H1 (cell line): ENCODE measurements at regions not wholly inside any gene's neighbourhood (a gene's known extent, or its start where the extent isn't known, plus 50 kb on each side); places are given as distances from the start of the nearest gene placed in this dataset.

Experiments used
- CTCF ChIA-PET: fragments of 300-600 bp; sonication (Branson Sonifier 250); formaldehyde crosslinking; loops from one replicate; lab custom pipeline; 2021; ENCODE audit not compliant: partially characterized antibody; lab: Charles Lee
- POLR2A ChIA-PET: fragments of 300-600 bp; sonication (Branson Sonifier 250); formaldehyde crosslinking; loops from one replicate; lab custom pipeline; 2021; ENCODE audit warnings: inconsistent platforms; ENCODE audit not compliant: partially characterized antibody; lab: Charles Lee
- DNase-seq, 2 experiments: peaks; one replicate each; pipeline versions ENCODE4 v3.0.0 to v3.0.0-alpha.2; 2010 to 2022; ENCODE audit warnings: low spot score in 2 of 2, low read depth in 1 of 2, mixed read lengths in 1 of 2
- FAIRE-seq: peaks from 2 replicates; lab custom pipeline; 2011; peaks lifted over from hg19 to GRCh38; lab: Jason Lieb, UNC
- H2AFZ ChIP-seq: 2 replicates; pipeline ENCODE4 v1.8.1; 2012; ENCODE audit warnings: low read length, inconsistent platforms
- H2AK5ac ChIP-seq: 2 replicates; pipeline ENCODE4 v1.6.1; 2013; ENCODE audit warnings: low read depth, low read length
- H2BK120ac ChIP-seq: replicated peaks from 2 replicates; pipeline ENCODE3; 2013; ENCODE audit warnings: low read depth, low read length, inconsistent platforms
- H2BK12ac ChIP-seq: 2 replicates; pipeline ENCODE4 v1.6.1; 2013; ENCODE audit warnings: low read depth, low read length
- H2BK15ac ChIP-seq: 2 replicates; pipeline ENCODE4 v1.6.1; 2013; ENCODE audit warnings: low read length
- H2BK20ac ChIP-seq: 2 replicates; pipeline ENCODE4 v1.6.1; 2013; ENCODE audit warnings: low read length
- H2BK5ac ChIP-seq: 2 replicates; pipeline ENCODE4 v1.6.1; 2013; ENCODE audit warnings: low read depth, low read length
- H3K14ac ChIP-seq: 2 replicates; pipeline ENCODE4 v1.6.1; 2013; ENCODE audit warnings: inconsistent platforms; ENCODE audit not compliant: insufficient read length
- H3K18ac ChIP-seq: 2 replicates; pipeline ENCODE4 v1.6.1; 2013; ENCODE audit warnings: low read length; ENCODE audit errors: extremely low read depth
- H3K23ac ChIP-seq: 2 replicates; pipeline ENCODE4 v1.6.1; 2013; ENCODE audit warnings: inconsistent platforms; ENCODE audit not compliant: insufficient read length
- H3K23me2 ChIP-seq: 2 replicates; pipeline ENCODE4 v1.6.1; 2013; ENCODE audit warnings: low read depth, low read length
- H3K27ac ChIP-seq: 2 replicates; pipeline ENCODE4 v1.6.1; 2011; ENCODE audit warnings: low read depth, low read length, inconsistent platforms
- H3K27me3 ChIP-seq, 4 experiments: replicated peaks in 1 of 4; 1 replicate in 1 of 4; 2 replicates in 3 of 4; pipeline versions ENCODE4 v1.6.1 to v1.8.1; 2011 to 2013; ENCODE audit warnings: low read length in 3 of 4, mild to moderate bottlenecking in 3 of 4, inconsistent platforms in 2 of 4, mixed read lengths in 2 of 4, moderate library complexity in 1 of 4; ENCODE audit not compliant: control insufficient read depth in 3 of 4, insufficient read depth in 3 of 4; ENCODE audit errors: extremely low read depth in 1 of 4
- H3K36me3 ChIP-seq, 4 experiments: 2 replicates each; pipeline versions ENCODE4 v1.6.1 to v1.8.1; 2011 to 2013; ENCODE audit warnings: mild to moderate bottlenecking in 4 of 4, low read length in 3 of 4, moderate library complexity in 2 of 4, control low read depth in 1 of 4, inconsistent platforms in 1 of 4; ENCODE audit not compliant: insufficient read depth in 4 of 4, control insufficient read depth in 2 of 4
- H3K4ac ChIP-seq: replicated peaks from 2 replicates; pipeline ENCODE3; 2013; ENCODE audit warnings: low read length, low read depth, mixed read lengths, inconsistent platforms; ENCODE audit not compliant: insufficient read length
- H3K4me1 ChIP-seq, 4 experiments: replicated peaks in 1 of 4; 1 replicate in 1 of 4; 2 replicates in 3 of 4; pipeline versions ENCODE4 v1.6.1 to v1.8.1; 2011 to 2013; ENCODE audit warnings: low read length in 3 of 4, inconsistent platforms in 2 of 4, mixed read lengths in 1 of 4; ENCODE audit not compliant: insufficient read depth in 4 of 4, control insufficient read depth in 3 of 4
- H3K4me2 ChIP-seq, 2 experiments: 2 replicates each; pipeline versions ENCODE4 v1.6.1 to v1.8.1; 2011 to 2013; ENCODE audit warnings: low read depth in 2 of 2, low read length in 2 of 2, control low read depth in 1 of 2, inconsistent platforms in 1 of 2, mild to moderate bottlenecking in 1 of 2; ENCODE audit not compliant: insufficient read depth in 1 of 2
- H3K4me3 ChIP-seq, 4 experiments: fragments of 200-600, 300-600 bp in 1 of 4; sonication (generic), shearing (Covaris generic), sonication (Bioruptor Twin) in 1 of 4; 2 replicates each; pipeline versions ENCODE4 v1.5.1 to v1.8.1; 2011 to 2016; ENCODE audit warnings: low read length in 4 of 4, low read depth in 3 of 4, control low read depth in 2 of 4, inconsistent platforms in 2 of 4, mild to moderate bottlenecking in 2 of 4, mixed read lengths in 1 of 4, moderate library complexity in 1 of 4; ENCODE audit not compliant: insufficient read depth in 2 of 4; ENCODE audit errors: extremely low read depth in 1 of 4
- H3K56ac ChIP-seq: replicated peaks from 2 replicates; pipeline ENCODE3; 2013; ENCODE audit warnings: low read depth, mild to moderate bottlenecking, mixed read lengths, low read length, inconsistent platforms; ENCODE audit not compliant: insufficient read length
- H3K79me1 ChIP-seq: 2 replicates; pipeline ENCODE4 v1.6.1; 2013; ENCODE audit warnings: low read depth, low read length, control low read depth
- H3K79me2 ChIP-seq, 2 experiments: 2 replicates each; pipeline versions ENCODE4 v1.6.1 to v1.8.1; 2012 to 2013; ENCODE audit warnings: low read length in 2 of 2, mild to moderate bottlenecking in 2 of 2, inconsistent platforms in 1 of 2; ENCODE audit not compliant: insufficient read depth in 2 of 2, control insufficient read depth in 1 of 2
- H3K9ac ChIP-seq, 4 experiments: replicated peaks in 1 of 4; 1 replicate in 1 of 4; 2 replicates in 3 of 4; pipeline versions ENCODE4 v1.6.1 to v1.8.1; 2011 to 2013; ENCODE audit warnings: low read depth in 3 of 4, low read length in 3 of 4, control low read depth in 2 of 4, mild to moderate bottlenecking in 2 of 4, moderate library complexity in 2 of 4, inconsistent platforms in 1 of 4; ENCODE audit errors: extremely low read depth in 1 of 4
- H3K9me3 ChIP-seq, 2 experiments: 2 replicates each; pipeline versions ENCODE4 v1.6.1 to v1.8.1; 2012 to 2013; ENCODE audit warnings: mild to moderate bottlenecking in 2 of 2, moderate library complexity in 2 of 2, control low read depth in 1 of 2, inconsistent platforms in 1 of 2, low read depth in 1 of 2, low read length in 1 of 2, mixed read lengths in 1 of 2; ENCODE audit not compliant: insufficient read depth in 2 of 2
- H4K20me1 ChIP-seq, 2 experiments: replicated peaks in 1 of 2; 2 replicates each; pipeline versions ENCODE3 to v1.8.1; 2011 to 2013; ENCODE audit warnings: inconsistent platforms in 2 of 2, low read length in 2 of 2, mild to moderate bottlenecking in 1 of 2; ENCODE audit not compliant: insufficient read depth in 2 of 2, control insufficient read depth in 1 of 2
- H4K5ac ChIP-seq: 2 replicates; pipeline ENCODE4 v1.6.1; 2013; ENCODE audit warnings: low read length, low read depth, mixed read lengths, inconsistent platforms; ENCODE audit not compliant: insufficient read length
- H4K8ac ChIP-seq: 2 replicates; pipeline ENCODE4 v1.8.0; 2013; ENCODE audit warnings: mild to moderate bottlenecking, moderate library complexity, low read length, inconsistent platforms; ENCODE audit not compliant: insufficient read depth; ENCODE audit errors: extremely low read depth
- H4K91ac ChIP-seq: replicated peaks from 2 replicates; pipeline ENCODE3; 2013; ENCODE audit warnings: low read length, mixed read lengths, inconsistent platforms; ENCODE audit not compliant: insufficient read length
- ASH2L ChIP-seq: fragments of 200-600, 300-600 bp; sonication (generic); IDR thresholded peaks from one replicate; pipeline ENCODE4 v1.7.1; 2017; ENCODE audit warnings: low read length
- ATF3 ChIP-seq: IDR thresholded peaks from 2 replicates; pipeline ENCODE4 v1.6.1; 2011; ENCODE audit warnings: low read depth, mild to moderate bottlenecking, low read length; ENCODE audit not compliant: insufficient read depth
- CBX5 ChIP-seq: fragments of 300-800, 300-1000 bp; sonication (generic); IDR thresholded peaks from 2 replicates; pipeline ENCODE4 v1.7.1; 2016; ENCODE audit warnings: antibody characterized with exemption, low read length, low read depth
- EGR1 ChIP-seq: IDR thresholded peaks from 2 replicates; pipeline ENCODE4 v1.6.1; 2011; ENCODE audit warnings: low read depth, low read length, borderline replicate concordance
- HDAC2 ChIP-seq, 2 experiments: fragments of 300-600 bp in 1 of 2; sonication (generic) in 1 of 2; IDR thresholded peaks; 2 replicates each; pipeline ENCODE4 v1.6.1; 2011 to 2012; ENCODE audit warnings: low read depth in 2 of 2, low read length in 2 of 2, mild to moderate bottlenecking in 2 of 2, moderate library complexity in 2 of 2, borderline replicate concordance in 1 of 2, inconsistent platforms in 1 of 2
- KDM4A ChIP-seq: IDR thresholded peaks from one replicate; pipeline ENCODE4 v1.7.1; 2012; ENCODE audit warnings: low read depth, mild to moderate bottlenecking, moderate library complexity, low read length, inconsistent platforms; ENCODE audit not compliant: severe bottlenecking
- MAX ChIP-seq: IDR thresholded peaks from 2 replicates; pipeline ENCODE4 v1.6.1; 2012; ENCODE audit warnings: inconsistent platforms
- PHF8 ChIP-seq: fragments of 200-600 bp; sonication (generic); conservative IDR thresholded peaks from 2 replicates; pipeline ENCODE4 v1.7.1; 2012; ENCODE audit warnings: low read depth, mild to moderate bottlenecking, inconsistent platforms, low read length, moderate library complexity
- POLR2AphosphoS5 ChIP-seq: IDR thresholded peaks from 2 replicates; pipeline ENCODE4 v1.6.1; 2011; ENCODE audit warnings: low read depth, low read length
- RXRA ChIP-seq: IDR thresholded peaks from 2 replicates; pipeline ENCODE4 v1.6.1; 2011; ENCODE audit warnings: low read depth, mild to moderate bottlenecking, low read length, moderate library complexity; ENCODE audit not compliant: insufficient read depth
- WGBS, 2 experiments: shearing (Covaris generic) in 1 of 2; methylation state at CpG; one replicate each; pipeline versions ENCODE4 v1.1.6 to v1.1.7; 2013 to 2015; ENCODE audit warnings: low lambda C conversion rate in 2 of 2, mixed read lengths in 2 of 2, inconsistent platforms in 1 of 2, low coverage in 1 of 2, missing lambda C conversion rate in 1 of 2; ENCODE audit not compliant: insufficient replicate concordance in 2 of 2, insufficient coverage in 1 of 2, insufficient read length in 1 of 2; ENCODE audit errors: extremely low coverage in 1 of 2, missing lambda C conversion rate in 1 of 2; 5-methylcytosine and 5-hydroxymethylcytosine counted together

GRCh38 chrX:39206399-39207145, 405.3 kb downstream of the MID1IP1 start:
- no peaks in the 10 kb centered on the region for H4K20me1 ChIP-seq
- no peaks in the 10 kb centered on the region for H3K79me2 ChIP-seq
- CTCF ChIA-PET = no interaction called here
- no peak overlapping the region for H2AK5ac ChIP-seq
- H3K4me2 ChIP-seq = no peak overlapping the region
- no peaks in the 10 kb centered on the region; a peak in 1 of 8 replicates for H3K36me3 ChIP-seq
- no peak overlapping the region for H2BK15ac ChIP-seq
- no peak overlapping the region for H2BK12ac ChIP-seq
- no peak for FAIRE-seq
- no peak overlapping the region for H4K91ac ChIP-seq
- no peak overlapping the region for H3K56ac ChIP-seq
- H2BK5ac ChIP-seq = no peak overlapping the region
- no peaks in the 10 kb centered on the region for H3K27me3 ChIP-seq
- no peaks in the 10 kb centered on the region for H3K23me2 ChIP-seq
- no peaks in the 10 kb centered on the region for H3K9me3 ChIP-seq
- no peak overlapping the region for H4K5ac ChIP-seq
- H3K14ac ChIP-seq = no peak overlapping the region
- H4K8ac ChIP-seq = no peak overlapping the region
- 83% methylated on average over 4 of the region's 4 CpGs; no CpG with 5 or more reads in 1 of the 2 experiments for WGBS, 2 experiments
- H2AFZ ChIP-seq = no peak overlapping the region
- no peaks in the 10 kb centered on the region for H3K4me1 ChIP-seq
- no peak for DNase-seq
- POLR2A ChIA-PET = no interaction called here
- H3K27ac ChIP-seq = no peak overlapping the region
- no peak overlapping the region for H3K9ac ChIP-seq
- H3K4me3 ChIP-seq = no peak overlapping the region
- H3K79me1 ChIP-seq = no peaks in the 10 kb centered on the region
- no peak overlapping the region for H3K18ac ChIP-seq
- H3K4ac ChIP-seq = no peak overlapping the region
- H2BK120ac ChIP-seq = no peak overlapping the region
- no peak overlapping the region for H3K23ac ChIP-seq
- H2BK20ac ChIP-seq = no peak overlapping the region
- TF ChIP-seq PHF8 (no peak), CBX5 (no peak), EGR1 (no peak), KDM4A (no peak), MAX (no peak), RXRA (no peak), ASH2L (no peak), ATF3 (no peak), POLR2AphosphoS5 (no peak), HDAC2 (IDR thresholded peaks at IDR 0.05; ENCODE audit: borderline replicate concordance in 1 of 2, low read depth in 2 of 2, low read length in 2 of 2) (no peak)
